HL-60 (cell line): ENCODE measurements at regions not wholly inside any gene's neighbourhood (a gene's known extent, or its start where the extent isn't known, plus 50 kb on each side); places are given as distances from the start of the nearest gene placed in this dataset.

ENCODE experiments used
- DNase-seq, 2 experiments: peaks; one replicate each; pipeline ENCODE4 v3.0.0-alpha.2; 2010 to 2020; ENCODE audit warnings: low read depth in 1 of 2, low spot score in 1 of 2
- H3K27ac ChIP-seq: fragments of 250-450 bp; sonication (Bioruptor Pico); replicated peaks from 2 replicates; pipeline ENCODE4 v1.5.1; 2020; ENCODE audit warnings: mild to moderate bottlenecking, moderate library complexity
- H3K27me3 ChIP-seq: fragments of 250-450 bp; sonication (Bioruptor Pico); 2 replicates; pipeline ENCODE4 v1.5.1; 2021; ENCODE audit warnings: mild to moderate bottlenecking, moderate library complexity; ENCODE audit not compliant: insufficient read depth, poor library complexity, severe bottlenecking
- H3K4me3 ChIP-seq: replicated peaks from 2 replicates; pipeline ENCODE4 v1.5.1; 2011; ENCODE audit warnings: mild to moderate bottlenecking, control low read depth, low read length; ENCODE audit not compliant: insufficient read depth
- CTCF ChIP-seq: IDR thresholded peaks from one replicate; pipeline ENCODE4 v1.5.1; 2011; ENCODE audit warnings: low read length, control low read depth, inconsistent platforms; ENCODE audit not compliant: insufficient read depth
- GABPA ChIP-seq: IDR thresholded peaks from 2 replicates; pipeline ENCODE4 v1.6.1; 2012; ENCODE audit warnings: low read depth
- POLR2AphosphoS5 ChIP-seq: IDR thresholded peaks from 2 replicates; pipeline ENCODE4 v1.6.1; 2012; ENCODE audit warnings: low read depth
- REST ChIP-seq: IDR thresholded peaks from 2 replicates; pipeline ENCODE4 v1.6.1; 2012; ENCODE audit warnings: low read depth; ENCODE audit not compliant: insufficient replicate concordance
- SPI1 ChIP-seq: IDR thresholded peaks from 2 replicates; pipeline ENCODE4 v1.6.1; 2012; ENCODE audit warnings: low read depth, mild to moderate bottlenecking, borderline replicate concordance

- Histone ChIP-seq H3K4me3 (no peak overlapping the region), H3K27me3 (peaks cover 2% of the 10 kb centered on the region), H3K27ac (no peak overlapping the region)
- no peak for DNase-seq
- TF ChIP-seq REST (no peak), POLR2AphosphoS5 (no peak), GABPA (no peak), SPI1 (no peak), CTCF (no peak)
These were observed 135.3 kb upstream of the HS3ST1 start for GRCh38 chr4:11564021-11564420.

GRCh38 chr4:11549525-11549924, 120.8 kb upstream of the HS3ST1 start:
- Histone ChIP-seq H3K27me3 (no peaks in the 10 kb centered on the region), H3K4me3 (no peak overlapping the region), H3K27ac (no peak overlapping the region)
- TF ChIP-seq CTCF = no peak
- TF ChIP-seq REST = no peak
- no peak for TF ChIP-seq POLR2AphosphoS5
- DNase-seq = no peak

- no peak overlapping the region for H3K27ac ChIP-seq
- no peak for DNase-seq
- TF ChIP-seq CTCF (no peak), GABPA (no peak), SPI1 (no peak), POLR2AphosphoS5 (no peak), REST (no peak)
- H3K27me3 ChIP-seq = no peaks in the 10 kb centered on the region
- no peak overlapping the region for H3K4me3 ChIP-seq
These were observed 119.9 kb upstream of the HS3ST1 start for GRCh38 chr4:11548597-11549082.
